ENCODE measurements at regions not wholly inside any gene's neighbourhood (a gene's known extent, or its start where the extent isn't known, plus 50 kb on each side); places are given as distances from the start of the nearest gene placed in this dataset.

DNA sequence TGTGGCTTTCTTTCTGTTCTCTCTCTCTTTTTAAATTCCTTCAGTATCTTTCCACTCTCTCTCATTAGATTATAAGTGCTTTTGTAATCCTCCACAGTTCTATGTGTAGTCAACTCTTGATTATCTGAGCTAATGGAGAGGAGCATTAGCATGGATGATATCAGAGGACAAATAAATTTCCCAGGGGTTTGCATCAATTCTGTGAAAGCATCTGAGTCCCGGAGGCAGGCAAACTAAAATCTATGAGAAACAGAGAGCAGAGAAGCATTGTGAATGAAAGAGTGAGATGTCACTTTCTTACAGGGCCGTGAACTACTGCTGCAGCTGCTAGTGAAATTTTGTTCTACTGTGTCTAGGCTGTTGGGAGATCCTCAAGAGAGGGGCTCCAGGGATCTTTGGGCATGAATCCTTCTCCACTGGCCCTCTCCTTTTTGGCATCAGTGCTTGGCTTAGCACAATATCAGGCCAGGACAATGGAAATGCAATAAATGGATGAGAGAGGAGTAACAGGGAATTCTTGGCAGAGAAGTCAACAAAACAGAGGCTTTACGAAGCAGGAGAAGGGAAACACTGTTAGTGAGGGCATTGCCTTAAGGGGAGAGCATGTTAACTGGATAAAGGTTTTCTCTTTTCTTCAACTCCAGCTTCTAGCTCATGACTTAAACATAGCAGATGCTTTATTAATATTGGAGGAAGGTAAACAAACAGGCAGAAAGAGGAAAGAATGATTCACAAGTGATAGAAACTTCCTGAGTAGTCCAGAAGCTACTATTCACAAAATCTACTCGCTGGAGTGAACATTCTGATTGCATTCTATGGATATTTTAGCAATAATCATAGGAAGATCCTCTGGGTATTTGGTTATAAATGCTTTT is 847.0 kb upstream of the MAP3K7 start:
- Histone ChIP-seq H2AFZ (ENCODE audit: low read length) (no peak overlapping the region), H2BK120ac (ENCODE audit: low read depth, low read length, poor library complexity, severe bottlenecking) (no peak overlapping the region)
- no peak overlapping the region for H3K27ac Mint-ChIP-seq

More for the DNA sequence above, 847.0 kb upstream of the MAP3K7 start:
- Histone ChIP-seq H2AK5ac (ENCODE audit: insufficient read length, low read length) (no peak overlapping the region), H2BK12ac (ENCODE audit: insufficient read length, low read depth, low read length) (no peak overlapping the region), H4K8ac (replicated peaks; ENCODE audit: insufficient read length, low read depth, low read length) (no peak overlapping the region), H2BK15ac (ENCODE audit: low read depth, low read length) (no peak overlapping the region), H3K4ac (ENCODE audit: low read depth, low read length) (no peak overlapping the region), H3K14ac (ENCODE audit: insufficient read depth, low read length) (no peak overlapping the region), H4K20me1 (ENCODE audit: control insufficient read depth, insufficient read depth, insufficient read length) (no peaks in the 10 kb centered on the region), H3K79me1 (ENCODE audit: insufficient read depth, low read depth, low read length, poor library complexity, severe bottlenecking) (no peaks in the 10 kb centered on the region), H3K23ac (ENCODE audit: insufficient read length, low read depth, low read length) (no peak overlapping the region), H3K27ac (ENCODE audit: insufficient read length, low read depth, low read length) (no peak overlapping the region), H3T11ph (ENCODE audit: low read length) (no peak overlapping the region), H3K27me3 (ENCODE audit: insufficient read depth, low read length) (no peaks in the 10 kb centered on the region), H3K23me2 (ENCODE audit: insufficient read length, low read depth, low read length, poor library complexity, severe bottlenecking) (no peaks in the 10 kb centered on the region), H4K5ac (ENCODE audit: insufficient read length, low read depth, low read length) (no peak overlapping the region), H2BK5ac (ENCODE audit: insufficient read length, low read length) (no peak overlapping the region), H3K4me2 (ENCODE audit: insufficient read depth, insufficient read length, low read length) (no peak overlapping the region), H3K9me3 (ENCODE audit: control insufficient read depth, low read depth, low read length) (no peaks in the 10 kb centered on the region), H4K91ac (ENCODE audit: insufficient read length, low read depth, low read length) (no peak overlapping the region), H3K56ac (ENCODE audit: insufficient read length, low read depth, low read length) (no peak overlapping the region), H2BK20ac (ENCODE audit: low read depth, low read length, poor library complexity, severe bottlenecking) (no peak overlapping the region), H3K18ac (ENCODE audit: insufficient read length, low read depth, low read length) (no peak overlapping the region), H3K4me1 (ENCODE audit: insufficient read depth, low read length) (no peaks in the 10 kb centered on the region), H3K9ac (ENCODE audit: extremely low read depth, insufficient read length, low read length) (no peak overlapping the region), H3K79me2 (ENCODE audit: insufficient read depth, low read length) (no peaks in the 10 kb centered on the region)
- Mint-ChIP-seq H3K36me3 (ENCODE audit: insufficient read depth in 1 of 3, low read depth in 3 of 3) (no peaks in the 10 kb centered on the region), H3K4me3 (no peak overlapping the region), H3K9me3 (no peaks in the 10 kb centered on the region), H3K27me3 (ENCODE audit: low read depth) (peaks cover 7% of the 10 kb centered on the region), H3K4me1 (peaks cover 13 to 14% of the 10 kb centered on the region in 2 experiments)
- WGBS (ENCODE audit: extremely low coverage, insufficient read length, low lambda C conversion rate) = no CpG with 5 or more reads among the region's 4 CpGs
- DNase-seq = no peak
- TF ChIP-seq, protein P1, sequence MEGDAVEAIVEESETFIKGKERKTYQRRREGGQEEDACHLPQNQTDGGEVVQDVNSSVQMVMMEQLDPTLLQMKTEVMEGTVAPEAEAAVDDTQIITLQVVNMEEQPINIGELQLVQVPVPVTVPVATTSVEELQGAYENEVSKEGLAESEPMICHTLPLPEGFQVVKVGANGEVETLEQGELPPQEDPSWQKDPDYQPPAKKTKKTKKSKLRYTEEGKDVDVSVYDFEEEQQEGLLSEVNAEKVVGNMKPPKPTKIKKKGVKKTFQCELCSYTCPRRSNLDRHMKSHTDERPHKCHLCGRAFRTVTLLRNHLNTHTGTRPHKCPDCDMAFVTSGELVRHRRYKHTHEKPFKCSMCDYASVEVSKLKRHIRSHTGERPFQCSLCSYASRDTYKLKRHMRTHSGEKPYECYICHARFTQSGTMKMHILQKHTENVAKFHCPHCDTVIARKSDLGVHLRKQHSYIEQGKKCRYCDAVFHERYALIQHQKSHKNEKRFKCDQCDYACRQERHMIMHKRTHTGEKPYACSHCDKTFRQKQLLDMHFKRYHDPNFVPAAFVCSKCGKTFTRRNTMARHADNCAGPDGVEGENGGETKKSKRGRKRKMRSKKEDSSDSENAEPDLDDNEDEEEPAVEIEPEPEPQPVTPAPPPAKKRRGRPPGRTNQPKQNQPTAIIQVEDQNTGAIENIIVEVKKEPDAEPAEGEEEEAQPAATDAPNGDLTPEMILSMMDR (conservative IDR thresholded peaks at IDR 0.05) = no peak

Measured in H9 (cell line).